H9 (cell line): ENCODE measurements at regions not wholly inside any gene's neighbourhood (a gene's known extent, or its start where the extent isn't known, plus 50 kb on each side); places are given as distances from the start of the nearest gene placed in this dataset.

Source experiments
- DNase-seq: peaks from one replicate; pipeline ENCODE4 v3.0.0-alpha.2; 2017
- H2AFZ ChIP-seq: one replicate; pipeline ENCODE4 v1.6.1; 2013; ENCODE audit warnings: mild to moderate bottlenecking, low read length, control low read depth, moderate library complexity
- H2AK5ac ChIP-seq: 2 replicates; pipeline ENCODE4 v1.6.1; 2013; ENCODE audit warnings: low read length, control low read depth, mixed read lengths; ENCODE audit not compliant: insufficient read length
- H2BK120ac ChIP-seq: one replicate; pipeline ENCODE4 v1.6.1; 2013; ENCODE audit warnings: low read depth, mild to moderate bottlenecking, low read length, control low read depth, inconsistent platforms; ENCODE audit not compliant: poor library complexity, severe bottlenecking
- H2BK12ac ChIP-seq: 2 replicates; pipeline ENCODE4 v1.6.1; 2013; ENCODE audit warnings: low read length, control low read depth, mixed read lengths, low read depth; ENCODE audit not compliant: insufficient read length
- H2BK15ac ChIP-seq: 2 replicates; pipeline ENCODE4 v1.6.1; 2013; ENCODE audit warnings: low read depth, low read length, control low read depth
- H2BK20ac ChIP-seq: one replicate; pipeline ENCODE4 v1.6.1; 2013; ENCODE audit warnings: low read depth, mild to moderate bottlenecking, low read length, control low read depth, inconsistent platforms; ENCODE audit not compliant: poor library complexity, severe bottlenecking
- H2BK5ac ChIP-seq: 2 replicates; pipeline ENCODE4 v1.6.1; 2013; ENCODE audit warnings: low read length, control low read depth, mixed read lengths; ENCODE audit not compliant: insufficient read length
- H3K14ac ChIP-seq: 2 replicates; pipeline ENCODE4 v1.6.1; 2013; ENCODE audit warnings: low read length, control low read depth; ENCODE audit not compliant: insufficient read depth
- H3K18ac ChIP-seq: 2 replicates; pipeline ENCODE4 v1.6.1; 2013; ENCODE audit warnings: low read depth, mild to moderate bottlenecking, mixed read lengths, low read length, control low read depth; ENCODE audit not compliant: insufficient read length
- H3K23ac ChIP-seq: 2 replicates; pipeline ENCODE4 v1.6.1; 2013; ENCODE audit warnings: low read length, control low read depth, mixed read lengths, low read depth; ENCODE audit not compliant: insufficient read length
- H3K23me2 ChIP-seq: 2 replicates; pipeline ENCODE4 v1.6.1; 2013; ENCODE audit warnings: low read depth, mild to moderate bottlenecking, mixed read lengths, low read length, control low read depth; ENCODE audit not compliant: insufficient read length, poor library complexity, severe bottlenecking
- H3K27ac ChIP-seq: 2 replicates; pipeline ENCODE4 v1.5.1; 2013; ENCODE audit warnings: low read length, control low read depth, mixed read lengths, low read depth; ENCODE audit not compliant: insufficient read length
- H3K27me3 ChIP-seq: 2 replicates; pipeline ENCODE4 v1.6.1; 2013; ENCODE audit warnings: low read length, control low read depth, inconsistent platforms; ENCODE audit not compliant: insufficient read depth
- H3K4ac ChIP-seq: 2 replicates; pipeline ENCODE4 v1.6.1; 2013; ENCODE audit warnings: low read depth, mild to moderate bottlenecking, control low read depth, inconsistent platforms, low read length, moderate library complexity
- H3K4me1 ChIP-seq: 2 replicates; pipeline ENCODE4 v1.6.1; 2013; ENCODE audit warnings: low read length, control low read depth, inconsistent platforms; ENCODE audit not compliant: insufficient read depth
- H3K4me2 ChIP-seq: 2 replicates; pipeline ENCODE4 v1.6.1; 2013; ENCODE audit warnings: low read length, control low read depth, mixed read lengths; ENCODE audit not compliant: insufficient read length, insufficient read depth
- H3K56ac ChIP-seq: 2 replicates; pipeline ENCODE4 v1.6.1; 2013; ENCODE audit warnings: low read depth, mild to moderate bottlenecking, mixed read lengths, low read length, control low read depth; ENCODE audit not compliant: insufficient read length
- H3K79me1 ChIP-seq: 2 replicates; pipeline ENCODE4 v1.6.1; 2013; ENCODE audit warnings: low read depth, mild to moderate bottlenecking, moderate library complexity, low read length, control low read depth, inconsistent platforms; ENCODE audit not compliant: insufficient read depth, poor library complexity, severe bottlenecking
- H3K79me2 ChIP-seq: 2 replicates; pipeline ENCODE4 v1.6.1; 2013; ENCODE audit warnings: low read length, control low read depth, inconsistent platforms; ENCODE audit not compliant: insufficient read depth
- H3K9ac ChIP-seq: 2 replicates; pipeline ENCODE4 v1.6.1; 2013; ENCODE audit warnings: low read length, control low read depth, mixed read lengths; ENCODE audit not compliant: insufficient read length; ENCODE audit errors: extremely low read depth
- H3K9me3 ChIP-seq: one replicate; pipeline ENCODE4 v1.6.1; 2013; ENCODE audit warnings: low read depth, low read length, inconsistent platforms; ENCODE audit not compliant: control insufficient read depth
- H3T11ph ChIP-seq: one replicate; pipeline ENCODE4 v1.6.1; 2013; ENCODE audit warnings: mild to moderate bottlenecking, low read length, control low read depth, inconsistent platforms
- H4K20me1 ChIP-seq: one replicate; pipeline ENCODE4 v1.6.1; 2013; ENCODE audit not compliant: control insufficient read depth, insufficient read length, insufficient read depth
- H4K5ac ChIP-seq: 2 replicates; pipeline ENCODE4 v1.6.1; 2013; ENCODE audit warnings: low read depth, mild to moderate bottlenecking, mixed read lengths, low read length, control low read depth; ENCODE audit not compliant: insufficient read length
- H4K8ac ChIP-seq: replicated peaks from 2 replicates; pipeline ENCODE4 v1.6.1; 2013; ENCODE audit warnings: low read length, control low read depth, mixed read lengths, low read depth; ENCODE audit not compliant: insufficient read length
- H4K91ac ChIP-seq: 2 replicates; pipeline ENCODE4 v1.6.1; 2013; ENCODE audit warnings: low read depth, mild to moderate bottlenecking, moderate library complexity, mixed read lengths, low read length, control low read depth; ENCODE audit not compliant: insufficient read length
- H3K27ac Mint-ChIP-seq, 3 experiments: 2 replicates in 2 of 3; 3 replicates in 1 of 3; pipeline ENCODE4 v1.8.0; 2020 to 2021; ENCODE audit warnings: mixed read lengths in 3 of 3, mild to moderate bottlenecking in 1 of 3, moderate library complexity in 1 of 3
- H3K27me3 Mint-ChIP-seq: 2 replicates; pipeline ENCODE4 v1.8.0; 2021; ENCODE audit warnings: low read depth, mild to moderate bottlenecking, moderate library complexity, mixed read lengths
- H3K36me3 Mint-ChIP-seq, 3 experiments: 2 replicates in 2 of 3; 3 replicates in 1 of 3; pipeline ENCODE4 v1.8.0; 2020 to 2021; ENCODE audit warnings: low read depth in 3 of 3, mixed read lengths in 3 of 3; ENCODE audit not compliant: insufficient read depth in 1 of 3
- H3K4me1 Mint-ChIP-seq, 2 experiments: 2 replicates each; pipeline ENCODE4 v1.8.0; 2020; ENCODE audit warnings: mixed read lengths in 2 of 2
- H3K4me3 Mint-ChIP-seq, 2 experiments: 2 replicates in 1 of 2; 3 replicates in 1 of 2; pipeline ENCODE4 v1.8.0; 2020 to 2021; ENCODE audit warnings: mild to moderate bottlenecking in 2 of 2, mixed read lengths in 2 of 2, moderate library complexity in 1 of 2
- H3K9me3 Mint-ChIP-seq, 2 experiments: 2 replicates in 1 of 2; 3 replicates in 1 of 2; pipeline ENCODE4 v1.8.0; 2020; ENCODE audit warnings: mild to moderate bottlenecking in 2 of 2, mixed read lengths in 2 of 2, moderate library complexity in 1 of 2
- CTCF ChIP-seq: fragments of 200-600 bp; sonication (generic); conservative IDR thresholded peaks from 3 replicates; pipeline ENCODE4 v1.8.0; 2021; ENCODE audit warnings: antibody characterized with exemption, mild to moderate bottlenecking

GRCh38 chr1:80003250-80003649 is 996.7 kb upstream of the ADGRL4 start:
- Mint-ChIP-seq H3K27me3 (no peaks in the 10 kb centered on the region; the same call in 1 of the 2 replicates), H3K9me3 (peaks cover 3 to 4% of the 10 kb centered on the region in 2 experiments; a peak in 3 of 5 replicates), H3K4me3 (no peak overlapping the region), H3K27ac (no peak overlapping the region), H3K36me3 (0 out of 7 replicates have a peak, but pooled peaks cover 0 to 5% (median 0%) of the 10 kb centered on the region in 3 experiments), H3K4me1 (no peaks in the 10 kb centered on the region)
- no peak overlapping the region for H3K18ac ChIP-seq
- H2AK5ac ChIP-seq = no peak overlapping the region
- no peaks in the 10 kb centered on the region for H3K27me3 ChIP-seq
- no peak overlapping the region for H3K56ac ChIP-seq
- no peaks in the 10 kb centered on the region for H3K9me3 ChIP-seq
- H3K23me2 ChIP-seq = no peaks in the 10 kb centered on the region
- H3K4me1 ChIP-seq = no peaks in the 10 kb centered on the region
- no peak overlapping the region for H4K91ac ChIP-seq
- H4K20me1 ChIP-seq = no peaks in the 10 kb centered on the region
- no peak for DNase-seq
- H2BK20ac ChIP-seq = no peak overlapping the region
- H3K79me2 ChIP-seq = no peaks in the 10 kb centered on the region
- TF ChIP-seq CTCF = no peak
- H4K8ac ChIP-seq = no peak overlapping the region
- H4K5ac ChIP-seq = no peak overlapping the region
- H2AFZ ChIP-seq = no peak overlapping the region
- H2BK120ac ChIP-seq = no peak overlapping the region
- no peak overlapping the region for H2BK15ac ChIP-seq
- H3K4me2 ChIP-seq = no peak overlapping the region
- H3K27ac ChIP-seq = no peak overlapping the region
- H2BK12ac ChIP-seq = no peak overlapping the region
- H3K9ac ChIP-seq = no peak overlapping the region
- H3K79me1 ChIP-seq = no peaks in the 10 kb centered on the region
- H3T11ph ChIP-seq = no peak overlapping the region
- H3K4ac ChIP-seq = no peak overlapping the region
- no peak overlapping the region for H3K14ac ChIP-seq
- no peak overlapping the region for H2BK5ac ChIP-seq
- no peak overlapping the region for H3K23ac ChIP-seq
